HEK293 (cell line): ENCODE measurements at regions not wholly inside any gene's neighbourhood (a gene's known extent, or its start where the extent isn't known, plus 50 kb on each side); places are given as distances from the start of the nearest gene placed in this dataset.

Experiments used
- CTCF ChIP-seq: fragments of 450-650 bp; formaldehyde crosslinking; IDR thresholded peaks from 2 replicates; pipeline ENCODE4 v1.5.1; 2016; ENCODE audit warnings: missing biosample characterization, missing genetic modification characterization
- PBX3 ChIP-seq: sonication (generic); formaldehyde crosslinking; IDR thresholded peaks from 2 replicates; pipeline ENCODE4 v1.8.1; 2022; ENCODE audit warnings: mild to moderate bottlenecking, moderate library complexity, missing genetic modification reagents
- ZNF239 ChIP-seq: fragments of 450-650 bp; formaldehyde crosslinking; IDR thresholded peaks from 2 replicates; pipeline ENCODE4 v1.5.1; 2016; ENCODE audit warnings: missing biosample characterization, missing genetic modification characterization
- TF ChIP-seq, protein P1 (sequence below): fragments of 450-650 bp; formaldehyde crosslinking; IDR thresholded peaks from 2 replicates; pipeline ENCODE4 v1.5.1; 2016; ENCODE audit warnings: missing biosample characterization, missing genetic modification characterization

DNA sequence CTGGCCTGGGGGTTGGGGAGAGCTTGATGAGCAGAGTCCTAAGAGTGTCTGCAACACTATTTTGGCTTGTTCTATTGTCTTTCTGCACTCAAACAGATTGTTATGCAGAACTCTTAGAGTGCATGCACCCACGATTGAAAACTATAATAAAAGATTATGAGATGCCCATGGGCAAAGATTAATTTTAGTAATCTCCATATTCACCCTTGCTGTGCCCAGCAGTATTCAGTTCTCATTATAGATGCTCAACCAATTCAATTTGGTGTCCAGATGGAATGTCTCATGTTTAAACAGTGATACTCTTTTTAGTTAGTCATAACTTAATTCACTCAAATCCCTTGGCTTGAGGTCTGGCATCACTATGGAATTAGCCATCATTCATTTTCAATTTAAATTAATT is 952.5 kb downstream of the CDH8 start:
- TF ChIP-seq PBX3 (CRISPR knock-in tag) (no peak), CTCF (tag by site-specific recombination) (no peak), ZNF239 (tag by site-specific recombination) (no peak)
- TF ChIP-seq, protein P1, sequence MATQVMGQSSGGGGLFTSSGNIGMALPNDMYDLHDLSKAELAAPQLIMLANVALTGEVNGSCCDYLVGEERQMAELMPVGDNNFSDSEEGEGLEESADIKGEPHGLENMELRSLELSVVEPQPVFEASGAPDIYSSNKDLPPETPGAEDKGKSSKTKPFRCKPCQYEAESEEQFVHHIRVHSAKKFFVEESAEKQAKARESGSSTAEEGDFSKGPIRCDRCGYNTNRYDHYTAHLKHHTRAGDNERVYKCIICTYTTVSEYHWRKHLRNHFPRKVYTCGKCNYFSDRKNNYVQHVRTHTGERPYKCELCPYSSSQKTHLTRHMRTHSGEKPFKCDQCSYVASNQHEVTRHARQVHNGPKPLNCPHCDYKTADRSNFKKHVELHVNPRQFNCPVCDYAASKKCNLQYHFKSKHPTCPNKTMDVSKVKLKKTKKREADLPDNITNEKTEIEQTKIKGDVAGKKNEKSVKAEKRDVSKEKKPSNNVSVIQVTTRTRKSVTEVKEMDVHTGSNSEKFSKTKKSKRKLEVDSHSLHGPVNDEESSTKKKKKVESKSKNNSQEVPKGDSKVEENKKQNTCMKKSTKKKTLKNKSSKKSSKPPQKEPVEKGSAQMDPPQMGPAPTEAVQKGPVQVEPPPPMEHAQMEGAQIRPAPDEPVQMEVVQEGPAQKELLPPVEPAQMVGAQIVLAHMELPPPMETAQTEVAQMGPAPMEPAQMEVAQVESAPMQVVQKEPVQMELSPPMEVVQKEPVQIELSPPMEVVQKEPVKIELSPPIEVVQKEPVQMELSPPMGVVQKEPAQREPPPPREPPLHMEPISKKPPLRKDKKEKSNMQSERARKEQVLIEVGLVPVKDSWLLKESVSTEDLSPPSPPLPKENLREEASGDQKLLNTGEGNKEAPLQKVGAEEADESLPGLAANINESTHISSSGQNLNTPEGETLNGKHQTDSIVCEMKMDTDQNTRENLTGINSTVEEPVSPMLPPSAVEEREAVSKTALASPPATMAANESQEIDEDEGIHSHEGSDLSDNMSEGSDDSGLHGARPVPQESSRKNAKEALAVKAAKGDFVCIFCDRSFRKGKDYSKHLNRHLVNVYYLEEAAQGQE (tag by site-specific recombination): no peak
